ENCODE measurements at regions not wholly inside any gene's neighbourhood (a gene's known extent, or its start where the extent isn't known, plus 50 kb on each side); places are given as distances from the start of the nearest gene placed in this dataset.
"Not testable (repeated sequence)": the region's sequence is repeated elsewhere in the genome, so short reads cannot be mapped to it uniquely, and the experiment has no call there.

DNA sequence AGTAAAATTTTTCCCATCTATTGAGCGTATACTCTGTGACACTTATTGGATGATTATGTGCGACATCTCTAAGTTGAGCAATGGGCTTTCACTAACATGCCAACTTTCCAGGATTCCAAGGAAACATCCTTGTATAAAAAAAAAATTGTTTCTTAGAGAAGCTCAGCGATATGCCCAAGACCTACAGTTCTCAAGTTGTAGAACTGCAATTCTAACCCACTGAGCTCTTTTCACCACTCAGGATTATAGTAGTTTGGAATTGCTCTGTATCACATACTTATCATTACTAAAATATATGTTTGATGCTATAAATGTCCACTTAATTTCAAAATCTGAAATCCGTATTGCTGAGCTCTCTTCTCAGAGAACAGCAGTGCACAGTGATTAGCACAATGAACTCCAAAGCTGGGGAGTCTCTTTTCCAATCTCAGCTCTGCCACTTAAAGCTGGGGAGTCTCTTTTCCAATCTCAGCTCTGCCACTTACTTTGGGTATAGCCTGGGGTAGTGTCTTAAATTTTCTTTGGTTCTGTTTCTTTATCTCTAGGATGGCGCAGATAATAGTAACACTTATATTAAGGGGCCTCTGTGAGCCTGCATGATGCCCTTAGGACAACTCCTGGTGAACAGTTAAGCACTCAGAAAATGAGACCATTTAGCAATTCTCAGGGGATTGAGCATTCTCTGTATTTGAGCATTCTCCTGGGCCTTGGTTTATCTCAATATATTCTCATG lies 1722.2 kb upstream of the AGA start:
- no peak for DNase-seq

DNA sequence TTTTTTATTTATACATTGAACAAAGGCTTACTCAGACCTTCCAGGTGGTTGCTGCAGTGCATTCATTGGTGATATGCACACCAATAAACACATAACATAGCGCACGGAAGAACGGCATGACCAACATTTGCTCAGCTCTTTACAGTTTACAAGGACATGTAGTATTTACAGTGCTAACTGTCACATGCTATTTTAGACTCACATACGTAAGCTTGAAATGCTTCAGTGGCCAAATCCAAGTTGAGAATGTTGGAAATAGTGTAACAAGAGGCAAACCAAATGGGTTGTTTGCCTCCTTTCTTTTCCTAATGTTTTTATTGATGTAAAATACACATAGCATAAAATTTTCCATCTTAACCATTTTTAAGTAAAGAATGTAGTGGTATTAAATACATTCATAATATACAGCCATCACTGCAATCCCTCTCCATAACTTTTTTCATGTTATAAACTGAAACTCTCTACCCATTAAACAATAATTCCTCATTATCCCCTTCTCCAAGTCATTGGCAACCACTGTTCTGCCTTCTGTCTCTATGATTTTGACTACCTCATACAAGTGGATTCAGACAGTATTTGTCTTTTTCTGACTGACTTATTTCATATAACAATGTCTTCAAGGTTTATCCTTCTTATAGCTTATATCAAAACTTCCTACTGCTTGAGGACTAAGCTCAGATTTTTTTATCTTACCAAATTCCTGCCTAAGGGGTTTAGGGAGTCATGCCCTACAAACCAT lies 1722.9 kb upstream of the AGA start:
- DNase-seq, result no peak

DNA sequence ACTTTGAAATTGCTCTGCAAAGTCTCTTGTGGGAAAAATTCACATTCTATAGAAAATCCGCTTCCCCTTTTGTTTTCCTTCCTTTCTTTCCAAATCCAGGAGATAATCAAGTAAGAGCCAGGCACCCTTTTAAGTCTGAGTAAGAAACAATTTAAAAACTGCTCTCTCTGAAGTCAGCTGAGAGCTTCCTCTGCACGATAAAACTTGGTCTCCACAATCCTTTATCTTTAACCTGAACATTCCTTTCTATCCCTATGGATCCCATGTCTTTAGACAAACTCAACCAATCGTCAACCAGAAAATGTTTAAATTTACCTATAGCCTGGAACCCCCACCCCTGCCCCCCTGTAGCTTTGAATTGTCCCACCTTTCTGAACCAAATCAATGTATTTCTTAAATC lies 1723.6 kb upstream of the AGA start:
- no peak for DNase-seq

DNA sequence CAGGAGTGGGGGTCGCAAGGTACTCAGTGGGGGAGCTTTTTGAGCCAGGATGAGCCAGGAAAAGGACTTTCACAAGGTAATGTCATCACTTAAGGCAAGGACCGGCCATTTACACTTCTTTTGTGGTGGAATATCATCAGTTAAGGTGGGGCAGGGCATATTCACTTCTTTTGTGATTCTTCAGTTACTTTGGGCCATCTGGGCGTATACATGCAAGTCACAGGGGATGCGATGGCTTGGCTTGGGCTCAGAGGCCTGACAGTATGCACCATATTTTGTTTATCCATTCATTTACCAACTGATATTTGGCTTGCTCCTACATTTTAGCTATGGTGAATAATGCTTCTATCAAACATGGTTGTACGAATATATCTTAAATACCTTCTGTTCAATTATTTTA lies 1728.1 kb upstream of the AGA start:
- DNase-seq, result not testable (repeated sequence)

DNA sequence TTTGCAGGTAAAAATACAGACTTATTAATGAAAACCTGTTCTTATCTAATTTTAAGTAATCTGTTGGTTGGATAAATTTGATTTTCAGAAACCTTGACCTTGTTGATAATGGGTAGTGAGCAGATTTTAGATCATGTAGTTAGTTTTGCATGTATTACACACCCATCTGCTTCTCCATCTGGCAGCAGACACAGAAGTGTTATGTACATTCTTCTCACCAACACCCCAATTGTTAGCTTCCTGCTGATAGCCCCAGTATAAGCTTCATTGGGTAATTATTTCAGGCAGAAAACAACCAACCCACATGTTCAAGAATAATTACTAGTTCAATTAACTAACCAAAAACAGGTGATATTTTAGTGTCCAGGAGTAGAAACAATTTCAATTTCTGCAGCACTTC lies 1740.5 kb upstream of the AGA start:
- DNase-seq, result no peak

DNA sequence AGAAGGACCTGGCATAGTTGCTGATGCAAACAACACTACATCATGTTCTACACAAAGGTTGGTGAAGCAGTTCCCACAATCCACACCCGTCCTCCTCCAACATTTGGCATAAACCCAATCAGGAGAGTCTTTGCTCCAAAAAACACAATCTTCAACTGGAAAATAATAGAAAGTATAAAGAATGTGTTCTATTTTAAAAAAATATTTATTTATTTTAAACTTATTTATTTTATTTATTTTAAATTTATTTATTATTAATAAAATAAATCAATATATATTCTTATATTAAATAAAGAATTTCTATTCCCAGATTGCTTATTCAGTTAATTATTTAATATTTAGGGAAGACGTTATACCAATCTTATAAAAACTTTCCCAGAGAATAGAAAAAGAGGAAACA lies 1753.7 kb upstream of the AGA start:
- no peak for DNase-seq

DNA sequence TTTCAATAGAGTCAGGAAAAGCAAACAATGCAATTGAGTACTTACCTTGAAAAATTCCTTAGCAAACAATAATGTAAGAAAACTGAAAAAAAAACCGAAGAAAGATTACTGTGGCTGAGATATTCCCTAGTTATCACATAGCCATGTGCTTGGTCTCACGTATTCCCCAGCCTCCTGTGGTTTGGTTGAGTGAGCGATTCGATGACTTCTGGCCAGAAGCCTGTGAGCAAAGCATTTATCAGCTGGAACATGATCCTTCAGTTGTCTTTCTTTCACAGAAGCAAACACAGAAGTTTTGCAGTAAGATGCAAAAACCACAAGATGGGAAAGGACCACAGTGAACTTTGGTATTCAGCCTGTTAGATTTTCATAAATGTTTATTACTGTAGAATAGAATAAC lies 1754.3 kb upstream of the AGA start:
- DNase-seq, result no peak

DNA sequence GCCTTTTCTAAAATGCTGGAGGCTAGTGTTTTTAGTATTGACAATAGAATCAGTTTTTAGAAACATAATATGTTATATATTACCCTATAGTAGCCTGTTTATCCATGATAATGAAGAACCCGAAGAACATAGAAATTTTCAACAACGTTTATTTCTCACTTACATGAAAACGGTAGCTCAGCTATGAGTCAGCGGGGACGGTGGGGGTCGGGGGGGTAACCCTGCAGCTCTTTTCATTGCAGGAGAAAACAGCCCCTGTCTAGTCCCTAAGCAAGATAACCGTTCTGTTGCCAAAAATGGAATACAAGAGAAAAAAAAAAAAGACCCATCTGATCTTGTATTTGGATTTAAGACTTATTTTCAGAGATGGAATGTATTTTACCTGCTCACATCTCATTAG lies 1758.4 kb upstream of the AGA start:
- DNase-seq, result no peak

DNA sequence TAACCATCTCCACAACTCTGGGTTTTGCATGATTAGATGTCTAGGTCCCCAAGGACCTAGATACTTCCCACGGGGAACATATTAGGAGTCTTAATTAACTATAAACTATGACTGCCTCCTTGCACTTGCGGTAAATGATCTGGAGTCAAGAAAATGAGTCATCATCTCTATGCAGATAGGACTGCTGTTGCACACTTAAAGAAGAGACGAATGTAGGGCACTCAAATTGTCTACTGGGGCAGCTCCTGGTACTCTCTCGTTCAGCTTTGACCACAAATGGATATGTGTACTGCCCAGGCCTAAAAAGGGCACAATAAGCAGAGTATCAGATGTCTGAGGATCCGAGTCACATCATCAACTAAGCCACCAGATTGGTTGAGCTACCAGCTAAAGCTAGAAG lies 1783.4 kb upstream of the AGA start:
- DNase-seq, result no peak

DNA sequence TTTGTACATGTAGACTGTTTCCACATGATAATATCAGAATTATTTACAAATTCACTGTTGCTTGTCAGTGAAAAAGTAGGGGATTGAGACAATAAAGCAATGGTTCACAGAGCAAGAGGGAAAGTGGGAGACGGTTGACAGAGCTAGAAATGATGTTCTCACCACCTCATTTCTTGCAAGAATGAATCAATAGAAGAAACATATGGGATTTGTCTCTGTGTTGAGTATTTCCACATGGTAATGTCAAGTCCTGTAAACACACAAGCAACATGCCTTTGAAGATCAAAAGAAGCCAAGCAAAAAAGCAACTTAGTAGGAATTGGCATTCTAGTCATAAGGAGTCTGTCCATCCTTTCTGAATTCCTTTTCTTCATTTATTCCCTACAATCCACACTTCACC lies 1806.6 kb upstream of the AGA start:
- no peak for DNase-seq

DNA sequence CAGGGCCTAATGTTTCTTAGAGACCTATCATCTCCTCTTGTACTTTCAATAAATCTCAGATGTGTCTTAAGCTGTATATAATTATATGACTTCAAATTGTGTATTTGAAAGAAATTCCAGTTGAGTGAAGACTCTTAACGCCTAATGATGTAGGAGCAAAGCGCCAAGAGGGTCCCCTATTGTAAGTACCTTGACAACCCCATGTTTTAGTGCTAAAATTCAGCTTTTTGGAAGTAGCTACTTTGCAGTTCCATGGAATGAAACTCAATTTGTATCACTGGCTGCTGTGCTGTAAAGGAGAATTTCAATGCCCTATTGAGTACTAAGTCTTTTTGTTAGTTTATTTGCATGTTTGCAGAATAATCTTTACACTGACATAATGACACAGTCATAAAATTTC lies 1826.6 kb upstream of the AGA start:
- no peak for DNase-seq

DNA sequence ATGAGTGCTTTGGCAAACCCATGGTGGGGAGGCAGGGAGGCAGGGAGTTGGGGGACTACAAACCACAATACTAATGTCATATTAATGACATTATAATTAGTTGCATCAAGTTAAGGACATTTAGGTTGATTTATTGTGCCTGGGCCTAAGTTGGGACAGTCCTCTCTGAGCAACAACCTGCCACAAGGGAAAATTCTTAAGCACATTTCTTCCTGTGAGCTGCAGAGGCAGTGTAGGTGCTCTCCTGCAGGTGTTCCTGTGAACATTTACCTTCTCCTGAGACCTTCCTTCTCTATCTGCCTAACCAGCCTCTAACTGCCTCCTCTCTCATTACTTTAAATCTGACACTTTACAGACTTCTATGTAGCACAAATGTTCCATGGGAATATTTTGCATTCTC lies 1830.0 kb upstream of the AGA start:
- no peak for DNase-seq

DNA sequence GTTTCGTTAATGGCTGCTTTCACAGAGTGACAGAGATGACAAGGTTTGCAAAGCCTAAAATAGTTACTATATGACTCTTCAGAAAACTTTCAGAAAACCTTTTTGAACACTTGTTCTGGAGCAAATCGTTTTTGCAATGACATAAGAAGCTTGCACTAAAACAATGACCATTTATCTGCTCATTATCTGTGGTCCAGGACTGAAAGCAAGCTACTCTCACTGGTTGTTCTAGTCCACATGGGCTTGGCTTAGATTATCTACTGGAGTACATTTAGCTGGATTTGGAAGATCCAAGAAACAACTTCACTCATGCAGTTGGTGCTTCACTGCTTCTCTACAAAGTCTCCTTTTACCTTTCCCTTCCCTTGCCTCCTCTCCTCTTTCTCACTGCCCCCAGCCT lies 1836.4 kb upstream of the AGA start:
- DNase-seq, result no peak

DNA sequence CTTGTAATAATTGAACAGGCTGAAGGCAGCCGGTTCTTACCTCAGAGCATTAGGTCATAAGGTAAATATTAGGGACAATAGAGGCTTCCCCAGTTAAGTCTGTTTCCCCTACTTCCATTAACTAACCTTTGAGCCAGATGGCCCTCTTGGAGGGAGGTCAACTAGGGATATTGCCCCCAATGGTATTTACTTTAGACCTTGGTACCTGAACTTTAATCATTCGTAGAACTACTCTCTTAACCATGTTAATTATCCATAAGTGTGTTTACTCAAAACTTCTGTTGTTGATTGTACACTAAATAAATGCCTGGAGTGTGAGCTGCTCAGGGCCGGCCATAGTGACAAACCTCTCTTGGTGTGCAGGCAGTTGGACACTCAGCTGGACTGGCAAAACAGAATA lies 1843.5 kb upstream of the AGA start:
- no peak for DNase-seq

DNA sequence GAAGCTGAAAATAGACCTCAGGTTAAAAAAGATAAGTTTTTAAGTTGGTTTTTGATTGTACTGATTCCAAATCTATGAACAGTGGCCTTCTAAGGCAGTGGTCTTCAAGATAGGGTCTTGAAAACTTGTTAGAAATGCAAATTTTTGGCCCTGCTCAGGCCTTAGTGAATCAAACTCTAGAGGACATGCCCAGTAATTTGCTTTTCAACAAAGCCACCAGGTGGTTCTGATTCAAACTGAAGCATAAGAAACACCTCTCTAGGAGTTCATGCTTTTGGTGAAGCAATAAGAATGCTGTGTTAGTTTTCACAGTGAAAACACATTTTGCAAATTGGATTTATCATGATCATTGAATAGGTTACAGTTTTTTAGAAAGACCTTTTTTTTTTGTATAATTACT lies 1849.4 kb upstream of the AGA start:
- no peak for DNase-seq

DNA sequence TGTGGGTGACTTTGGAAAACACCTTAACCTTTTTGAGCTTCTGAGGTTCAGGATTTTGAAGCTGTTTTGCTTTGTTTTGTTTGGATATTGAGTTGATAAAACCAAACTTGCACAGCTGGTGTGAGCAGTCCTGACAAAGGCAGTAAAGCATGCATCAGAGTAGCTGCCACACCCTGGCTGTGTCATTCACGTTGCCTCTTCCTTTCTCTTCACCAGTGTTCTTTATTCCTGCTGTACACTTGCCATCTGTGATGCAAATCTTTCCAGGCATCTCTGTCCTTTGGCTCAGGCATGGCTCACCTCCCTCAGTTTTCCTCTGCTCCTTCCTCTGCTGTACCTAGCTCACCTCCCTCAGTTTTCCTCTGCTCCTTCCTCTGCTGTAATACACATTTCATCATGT lies 1850.2 kb upstream of the AGA start:
- no peak for DNase-seq

DNA sequence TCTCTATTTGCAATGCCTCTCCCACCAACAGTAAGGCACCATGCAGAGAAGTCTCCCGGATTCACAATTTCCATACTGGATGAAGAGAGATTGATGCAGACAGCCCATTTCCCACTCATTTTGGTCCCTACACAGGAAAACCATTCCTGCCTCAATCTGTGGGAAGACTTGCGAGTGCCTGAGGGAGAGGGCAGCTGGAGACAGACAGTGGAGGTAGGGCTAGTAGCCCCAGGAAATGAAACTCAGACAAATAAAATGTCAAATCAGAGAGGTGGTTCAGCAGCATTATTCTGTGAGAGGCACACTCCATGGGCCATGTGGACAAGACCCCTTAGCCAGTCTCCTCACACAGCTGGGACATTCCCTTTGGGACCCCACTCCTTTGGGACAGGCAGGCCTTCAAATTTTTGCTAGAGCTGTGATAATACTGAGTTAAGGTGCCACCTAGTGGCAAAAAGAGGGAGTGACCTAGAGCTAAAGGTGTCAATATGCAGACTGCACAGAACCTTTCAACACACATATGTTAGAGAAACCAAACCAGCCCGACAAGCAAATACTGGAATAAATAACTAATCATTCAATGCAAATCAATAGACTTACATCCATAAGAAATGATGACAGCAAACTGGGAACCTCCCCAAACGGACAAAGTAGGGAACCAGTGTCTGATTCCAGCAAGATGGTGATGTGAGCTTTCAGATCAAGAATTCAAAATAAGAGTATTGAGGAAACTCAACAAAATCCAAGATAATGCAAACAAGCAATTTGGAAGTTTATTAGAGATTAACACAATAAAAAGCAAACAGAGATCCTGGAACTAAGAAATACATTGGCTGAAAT lies 1865.3 kb upstream of the AGA start:
- DNase-seq, result peak; percentile 30

DNA sequence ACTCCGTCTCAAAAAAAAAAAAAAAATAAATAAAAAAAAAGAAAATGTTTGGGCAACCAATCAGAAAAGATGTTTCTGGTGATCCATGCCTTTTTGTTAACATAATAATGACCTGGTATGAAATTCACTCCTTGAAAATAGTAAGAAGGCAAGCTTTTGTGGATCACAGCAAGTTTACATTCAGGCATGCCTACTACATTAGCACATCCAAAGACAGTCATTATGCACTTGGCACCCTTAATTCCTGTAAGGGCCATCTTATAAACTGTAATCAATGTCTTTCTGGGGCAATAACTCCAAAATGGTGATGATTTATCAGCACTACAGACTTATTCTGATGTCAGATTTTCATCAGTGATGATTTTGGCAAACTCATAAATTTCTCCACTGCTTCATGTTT lies 1871.6 kb upstream of the AGA start:
- no peak for DNase-seq

DNA sequence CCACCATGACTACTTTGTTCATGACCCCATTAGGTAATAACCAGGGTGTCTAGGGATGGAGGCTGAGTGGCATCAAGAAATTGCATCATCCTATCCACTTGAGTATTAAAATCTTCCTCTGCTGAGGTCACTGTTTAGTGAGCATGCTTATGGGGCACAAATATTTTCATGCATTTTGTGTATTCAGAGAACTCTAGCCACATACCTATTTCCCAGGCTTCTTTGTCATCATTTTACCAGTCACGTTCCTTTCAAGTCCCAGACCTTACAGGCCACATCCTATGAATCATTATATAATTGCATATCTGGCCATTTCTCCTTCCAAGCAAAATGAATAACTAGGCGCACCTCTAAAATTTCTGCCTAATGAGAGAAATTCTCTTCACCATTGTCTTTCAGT lies 1882.9 kb upstream of the AGA start:
- DNase-seq, result no peak

DNA sequence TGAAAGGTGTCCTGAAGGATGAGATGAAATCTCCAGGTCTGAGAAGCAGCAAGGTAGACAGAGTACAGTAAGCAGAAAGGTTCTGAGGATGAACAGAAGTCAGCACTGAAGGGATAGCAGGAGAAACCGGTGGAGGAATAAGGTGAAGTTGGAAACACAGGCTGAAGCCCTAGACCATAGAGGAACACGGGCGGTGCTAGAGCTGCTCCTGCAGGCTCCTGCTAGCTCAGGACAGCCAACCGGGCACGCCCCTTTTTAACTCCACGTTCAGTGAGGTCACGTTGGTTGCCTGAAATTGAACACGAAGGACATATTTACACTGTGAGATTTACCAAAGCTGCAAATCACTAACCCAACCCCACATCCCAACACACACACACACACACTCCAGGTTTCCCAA lies 1886.4 kb upstream of the AGA start:
- DNase-seq, result no peak

DNA sequence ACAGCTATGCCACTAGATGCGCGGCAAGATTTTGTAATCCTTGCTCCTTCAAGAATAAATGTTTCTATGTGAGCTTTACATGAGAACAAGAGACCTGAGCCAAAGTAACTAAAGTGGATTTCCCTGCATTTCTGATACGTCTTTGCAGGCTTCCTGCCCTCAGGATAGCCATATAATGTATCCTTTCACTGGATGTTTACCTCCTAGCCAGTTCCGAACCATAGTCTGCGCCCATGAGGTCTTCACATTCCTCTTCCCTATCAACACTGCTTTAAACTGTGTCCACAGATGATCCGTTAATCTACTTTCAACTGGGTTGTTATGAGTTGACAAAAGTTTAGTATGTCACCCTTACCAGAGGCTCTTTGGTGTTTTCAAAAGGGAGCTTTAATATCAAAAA lies 1889.1 kb upstream of the AGA start:
- no peak for DNase-seq

DNA sequence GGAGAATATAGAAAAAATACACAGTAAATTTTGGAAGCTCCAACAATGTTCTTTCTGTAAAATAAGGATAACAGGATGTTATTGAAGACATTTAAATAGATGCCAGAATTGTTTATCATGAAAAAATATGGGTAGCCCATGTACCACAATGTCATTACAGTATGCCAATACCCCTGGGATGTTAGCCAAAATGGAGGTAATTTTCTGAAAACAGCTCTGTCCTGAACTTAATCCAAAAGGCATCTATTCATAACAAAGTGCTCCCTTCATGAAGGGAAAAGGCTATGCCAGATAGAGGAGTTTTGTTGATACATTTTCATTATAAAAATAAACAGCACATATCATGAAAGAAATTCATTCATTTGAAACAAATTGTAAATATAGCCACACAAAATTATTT lies 1902.6 kb upstream of the AGA start:
- DNase-seq, result no peak

DNA sequence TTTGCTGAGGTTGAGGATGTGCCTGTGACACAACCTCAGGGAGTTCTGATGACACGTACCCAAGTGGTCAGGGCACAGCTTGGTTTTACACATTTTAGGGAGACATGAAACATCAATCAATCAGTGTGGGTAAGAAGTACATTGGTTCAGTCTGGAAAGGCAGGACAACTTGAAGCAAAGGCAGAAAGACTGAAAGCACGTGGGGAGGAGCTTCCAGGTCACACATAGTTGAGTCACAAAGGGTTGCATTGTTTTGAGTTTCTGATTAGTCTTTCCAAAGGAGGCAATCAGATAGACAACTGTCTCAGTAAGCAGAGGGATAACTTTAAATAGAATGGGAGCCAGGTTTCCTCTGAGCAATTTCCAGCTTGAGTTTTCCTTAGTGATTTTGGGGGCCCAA lies 1910.0 kb upstream of the AGA start:
- no peak for DNase-seq

DNA sequence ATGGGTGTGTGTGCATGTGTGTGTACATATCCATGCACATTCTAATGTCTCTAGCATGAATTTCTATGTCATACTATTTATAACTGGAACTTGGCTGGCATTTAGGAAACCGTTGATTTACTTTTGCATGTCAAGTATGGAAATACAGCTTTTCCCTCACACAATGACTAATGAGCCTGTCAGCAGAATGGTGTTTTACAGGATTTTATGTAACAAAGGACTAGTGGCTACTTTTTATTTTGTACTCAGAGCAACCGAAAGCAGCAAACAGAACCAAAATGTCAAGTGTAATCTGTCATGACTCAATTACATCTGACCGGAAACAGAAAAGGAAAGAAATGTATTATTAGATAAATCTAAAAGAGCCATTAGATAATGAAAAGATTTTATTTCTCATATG lies 1911.5 kb upstream of the AGA start:
- no peak for DNase-seq
